GM18907 (cell line): ENCODE measurements at regions not wholly inside any gene's neighbourhood (a gene's known extent, or its start where the extent isn't known, plus 50 kb on each side); places are given as distances from the start of the nearest gene placed in this dataset.
"Not testable (repeated sequence)": the region's sequence is repeated elsewhere in the genome, so short reads cannot be mapped to it uniquely, and the experiment has no call there.

ENCODE experiments used
- ATAC-seq: cut with Tn5 transposase; IDR thresholded peaks from one replicate; pipeline ENCODE4 v1.9.1; 2021; ENCODE audit warnings: mild to moderate bottlenecking, moderate library complexity; ENCODE audit not compliant: unreplicated experiment

DNA sequence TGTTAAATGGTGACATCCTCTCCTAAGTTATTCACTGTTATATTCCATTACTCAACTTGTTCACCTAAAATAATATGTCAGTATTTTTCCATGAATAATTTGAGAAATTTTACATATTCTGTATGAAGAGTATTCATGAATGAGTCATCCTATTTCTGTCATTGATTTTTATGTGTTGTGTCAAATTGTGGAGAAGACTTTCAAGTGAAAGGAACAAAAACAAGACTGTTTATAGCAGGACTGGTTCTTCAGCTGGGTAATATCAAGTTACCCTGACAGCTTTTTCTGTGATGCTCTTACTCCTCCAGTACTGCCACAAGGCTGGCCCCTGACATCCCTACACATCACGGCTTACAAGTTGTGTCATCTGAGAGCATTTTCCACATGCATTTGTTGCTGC is 847.7 kb downstream of the NCAM2 start:
- no peak for ATAC-seq

DNA sequence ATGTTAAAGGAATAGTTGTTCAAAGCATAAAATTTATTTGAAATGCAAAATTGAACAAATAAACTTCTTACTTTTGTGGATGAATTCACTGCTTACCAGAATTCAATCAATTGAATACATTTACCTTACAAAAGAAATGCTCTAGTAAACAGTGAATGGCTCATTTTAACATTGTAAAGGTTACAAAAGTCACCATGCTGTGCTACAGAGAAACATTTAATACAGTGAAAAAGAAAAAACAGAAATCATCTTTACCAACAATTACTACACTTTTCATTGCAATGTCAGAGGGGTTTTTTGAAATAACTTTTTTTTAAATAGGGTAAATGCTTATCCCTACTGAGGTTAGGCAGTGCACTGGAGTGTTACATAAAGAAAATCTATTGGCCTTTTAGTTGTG is 853.0 kb downstream of the NCAM2 start:
- no peak for ATAC-seq

DNA sequence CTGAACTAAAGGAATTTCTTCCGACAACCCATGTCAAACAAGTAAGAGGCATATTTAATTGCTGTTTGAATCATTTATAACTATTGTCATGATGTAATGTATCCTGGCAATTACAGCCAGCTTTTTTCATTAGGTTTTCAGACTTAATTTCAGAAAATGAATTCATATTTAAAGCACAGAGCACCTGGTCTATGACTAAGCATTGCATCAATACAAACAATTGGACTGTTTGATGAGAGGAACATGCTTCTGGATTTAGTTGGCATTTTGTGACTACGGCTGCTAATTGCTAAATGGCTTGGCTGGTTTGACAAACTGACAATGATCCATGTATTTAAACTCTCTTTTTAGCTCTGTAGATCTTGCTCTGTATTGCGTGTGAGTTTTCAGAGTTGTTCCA is 853.4 kb downstream of the NCAM2 start:
- ATAC-seq: no peak

GRCh38 chr21:21858502-21859334 is 860.5 kb downstream of the NCAM2 start:
- no peak for ATAC-seq

DNA sequence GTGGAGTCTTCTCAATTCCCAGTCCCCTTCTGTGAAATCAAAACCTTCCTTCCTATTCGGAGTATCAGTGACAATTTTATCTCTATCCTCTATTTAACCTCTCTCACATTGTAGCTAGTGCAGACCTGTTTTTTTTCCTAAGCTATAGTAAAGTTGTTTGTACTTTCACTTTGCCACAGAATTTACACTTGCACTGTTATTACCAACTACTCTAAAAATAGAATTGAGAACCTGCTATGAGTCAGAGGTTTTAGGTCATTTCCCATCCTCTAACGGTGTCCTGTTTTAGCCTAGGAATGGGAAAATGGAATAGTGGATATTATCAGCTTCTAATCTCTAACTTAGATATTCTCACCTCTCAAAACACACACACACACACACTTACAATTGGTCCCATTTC is 862.7 kb downstream of the NCAM2 start:
- ATAC-seq: no peak

DNA sequence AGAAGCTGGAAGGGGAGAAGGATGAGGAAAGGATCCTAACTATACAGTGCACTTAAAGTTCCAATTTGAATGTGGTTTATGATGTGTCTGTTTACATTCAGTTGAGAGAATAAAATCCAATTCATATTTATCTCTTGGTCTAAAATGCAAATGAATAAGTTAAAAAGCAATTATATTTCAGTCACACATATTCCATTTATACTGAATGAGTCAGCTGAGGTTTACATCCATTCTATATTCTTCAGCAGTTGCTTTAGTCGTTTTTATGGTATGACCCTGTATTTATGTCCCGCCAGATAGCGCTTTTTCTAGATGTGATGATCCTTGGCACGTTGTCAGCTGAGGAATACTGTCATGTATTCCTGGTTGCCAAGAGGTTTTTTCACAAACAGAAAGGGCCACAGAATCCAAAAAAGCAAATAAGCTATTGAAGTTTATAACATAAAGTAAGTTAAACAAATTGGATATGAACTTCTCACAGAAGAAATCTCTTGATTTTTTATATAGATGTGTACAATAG is 866.2 kb downstream of the NCAM2 start:
- no peak for ATAC-seq

DNA sequence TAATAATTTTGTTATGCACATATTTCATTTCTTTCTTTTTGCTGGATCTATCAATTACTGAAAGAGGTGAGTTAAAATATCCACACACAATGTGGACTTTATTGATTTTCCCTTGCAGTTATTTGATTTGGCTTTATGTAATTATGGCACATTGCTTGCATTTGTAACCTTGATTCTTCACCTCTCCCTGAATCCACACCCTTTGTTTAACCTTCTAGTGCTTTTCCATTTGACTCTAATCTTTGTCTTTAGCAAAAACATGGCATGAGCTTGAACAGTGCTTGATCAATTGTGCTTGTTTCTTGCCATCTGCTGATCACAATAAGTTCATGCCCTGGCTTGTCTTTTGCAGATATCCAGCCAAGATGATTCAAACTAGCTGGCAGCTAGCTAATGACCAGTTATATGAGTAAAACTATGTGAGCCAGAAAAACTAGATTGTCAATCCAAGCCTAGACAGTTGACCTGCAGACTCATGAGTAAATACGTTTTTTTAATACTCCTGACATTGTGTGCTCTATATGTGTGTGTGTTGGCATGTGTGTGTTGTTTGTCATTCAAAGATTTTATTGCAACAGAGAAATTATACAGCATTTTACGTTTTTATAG is 899.2 kb downstream of the NCAM2 start:
- ATAC-seq: no peak

GRCh38 chr21:21898801-21899200 is 900.6 kb downstream of the NCAM2 start:
- no peak for ATAC-seq

GRCh38 chr21:21902416-21902815 is 904.2 kb downstream of the NCAM2 start:
- ATAC-seq: not testable (repeated sequence)

GRCh38 chr21:21907271-21907670 is 909.1 kb downstream of the NCAM2 start:
- ATAC-seq: no peak

- ATAC-seq: no peak
Observed at GRCh38 chr21:21915816-21916215, 917.6 kb downstream of the NCAM2 start.

DNA sequence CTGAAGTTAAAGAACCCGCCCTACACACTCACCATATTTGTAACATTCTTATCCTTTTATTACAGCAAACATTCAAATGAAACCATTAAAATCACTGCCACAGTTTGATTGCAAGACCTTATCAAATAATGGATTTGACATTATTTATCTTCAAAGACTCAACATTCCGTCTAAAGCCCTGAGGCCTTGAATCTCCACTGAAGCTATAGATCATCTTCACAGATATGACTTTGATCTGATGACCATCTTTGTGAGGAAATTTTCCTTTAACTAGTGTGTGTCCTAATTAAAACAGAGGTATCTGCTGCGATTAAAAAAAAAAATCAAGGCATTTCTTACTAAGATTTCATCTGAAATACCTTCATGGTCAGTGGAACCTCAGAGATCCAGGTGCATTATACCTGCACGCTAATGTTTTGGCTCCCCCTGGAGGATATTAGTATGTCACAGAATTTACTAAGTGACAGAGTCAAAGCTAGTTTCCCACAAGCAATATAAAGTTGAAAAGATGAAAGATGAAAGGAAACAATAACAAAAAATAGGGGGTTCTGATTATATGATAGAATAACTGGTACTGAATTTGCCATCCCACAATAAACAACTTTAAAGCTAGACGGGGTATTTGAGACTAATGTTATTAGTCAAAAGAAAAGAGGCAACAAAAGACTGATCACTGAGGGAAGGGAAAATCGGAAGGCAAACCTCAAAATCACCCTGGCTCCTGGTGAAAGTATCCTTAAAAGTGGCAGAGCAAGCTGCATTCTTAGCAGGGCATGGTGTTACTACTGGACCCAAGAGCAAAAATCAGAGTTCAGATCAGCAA is 923.4 kb downstream of the NCAM2 start:
- no peak for ATAC-seq

- no peak for ATAC-seq
Observed at GRCh38 chr21:21929226-21929625, 931.0 kb downstream of the NCAM2 start.

GRCh38 chr21:21929789-21930188 is 931.6 kb downstream of the NCAM2 start:
- ATAC-seq: no peak

- no peak for ATAC-seq
Observed at GRCh38 chr21:21952566-21952965, 954.4 kb downstream of the NCAM2 start.

- ATAC-seq: no peak
Observed at GRCh38 chr21:21955204-21955603, 957.0 kb downstream of the NCAM2 start.

GRCh38 chr21:21957490-21957889 is 959.3 kb downstream of the NCAM2 start:
- ATAC-seq: no peak

DNA sequence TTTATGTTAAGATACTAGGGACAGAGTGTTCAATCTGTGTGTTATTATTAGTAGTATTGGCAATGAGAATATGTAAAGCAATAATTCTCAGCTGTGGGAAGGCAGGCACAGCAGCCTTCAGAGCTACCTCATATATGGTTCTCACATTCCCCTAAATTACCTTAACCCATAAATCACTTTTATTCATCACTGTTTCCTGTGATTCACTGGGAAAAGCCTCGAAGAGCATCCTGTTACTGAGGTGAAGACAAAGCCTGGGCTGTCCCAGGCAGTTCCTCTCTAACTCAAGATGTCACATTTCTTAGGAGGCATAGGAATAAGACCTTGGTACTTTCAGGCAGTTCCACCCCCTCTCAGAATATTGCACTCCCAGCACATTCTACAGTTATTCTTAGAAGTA is 965.7 kb downstream of the NCAM2 start:
- ATAC-seq: no peak

DNA sequence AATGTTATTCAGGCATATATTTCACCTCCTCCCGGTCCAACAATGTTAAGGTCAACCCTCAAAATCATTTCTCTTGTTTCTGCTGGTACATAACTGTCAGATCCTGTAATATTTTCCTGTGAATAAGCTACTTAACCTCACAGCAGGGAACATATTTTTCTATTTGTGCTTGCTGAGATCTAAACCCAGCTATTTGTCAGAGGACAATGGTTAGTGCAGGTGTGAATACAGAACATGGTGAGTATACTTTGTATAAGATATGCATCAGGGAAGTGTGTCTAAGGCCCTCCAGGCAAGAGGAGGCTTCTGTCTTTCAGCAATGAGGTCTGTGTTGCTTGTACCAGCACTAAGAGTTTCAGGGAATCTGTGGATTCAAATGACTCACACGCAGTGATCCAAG is 970.6 kb downstream of the NCAM2 start:
- ATAC-seq: no peak

DNA sequence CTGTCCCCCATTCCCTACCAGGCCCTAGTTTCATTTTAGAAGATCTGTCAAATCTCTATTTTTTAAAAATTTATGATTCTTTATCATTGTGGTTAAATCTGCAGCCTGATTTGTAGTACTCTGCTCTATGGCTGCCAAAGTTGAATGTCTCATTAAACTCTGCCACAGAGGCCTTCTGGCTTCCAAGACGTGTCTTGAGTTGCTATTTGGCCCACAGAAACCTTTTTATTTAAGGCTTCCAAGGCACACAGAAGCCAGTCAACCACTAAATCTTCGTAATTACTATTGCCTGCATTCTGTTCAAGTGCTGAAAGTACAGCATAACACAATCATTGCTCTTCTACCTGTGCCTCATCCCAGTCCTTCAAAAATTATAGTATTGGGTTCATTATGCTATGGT is 971.0 kb downstream of the NCAM2 start:
- ATAC-seq: no peak

- no peak for ATAC-seq
Observed at GRCh38 chr21:21971384-21971783, 973.2 kb downstream of the NCAM2 start.

DNA sequence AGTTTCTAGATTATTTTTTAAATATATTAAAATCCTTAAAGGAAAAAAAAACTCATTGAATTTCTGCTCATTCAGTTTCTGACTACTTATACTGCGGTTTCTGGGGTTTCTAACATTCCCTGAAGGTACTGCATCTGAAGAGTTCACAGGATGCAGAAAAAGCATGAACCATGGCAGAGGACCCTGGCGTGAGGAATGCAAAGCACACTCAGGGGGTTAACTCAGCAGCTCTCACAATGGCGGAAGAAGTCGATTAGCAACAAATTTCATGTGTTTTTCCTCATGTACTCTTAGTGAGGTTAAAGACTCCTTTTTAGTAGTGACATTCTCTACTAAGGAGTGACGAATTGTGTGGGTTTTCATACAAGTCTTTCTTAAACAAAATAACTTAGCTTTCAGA is 975.6 kb downstream of the NCAM2 start:
- ATAC-seq: no peak
